Panc1 (cell line): ENCODE measurements at regions not wholly inside any gene's neighbourhood (a gene's known extent, or its start where the extent isn't known, plus 50 kb on each side); places are given as distances from the start of the nearest gene placed in this dataset.

Experiments
- ATAC-seq: fragments of 200-7000 bp; cut with Tn5 transposase; 2 replicates; pipeline ENCODE4 v1.9.1; 2020; ENCODE audit warnings: mild to moderate bottlenecking, moderate library complexity
- BruUV-seq: library from RNA; stranded (reverse); fragments of 400-500 nt; replicated peaks from 2 replicates; lab custom pipeline; 2021; lab: Mats Ljungman, UMichigan
- CTCF ChIA-PET: fragments of 300-600 bp; sonication (Branson Sonifier 250); formaldehyde crosslinking; loops from one replicate; lab custom pipeline; 2022; ENCODE audit warnings: antibody characterized with exemption; lab: Charles Lee
- POLR2A ChIA-PET: fragments of 300-600 bp; sonication (Branson Sonifier 250); formaldehyde crosslinking; loops from one replicate; lab custom pipeline; 2022; ENCODE audit warnings: antibody characterized with exemption; lab: Charles Lee
- DNase-seq: peaks from one replicate; pipeline ENCODE4 v3.0.0-alpha.2; 2010; ENCODE audit warnings: low read depth, low spot score
- H3K27ac ChIP-seq: 2 replicates; pipeline ENCODE4 v1.5.1; 2011; ENCODE audit warnings: mild to moderate bottlenecking, low read length, inconsistent platforms
- H3K27me3 ChIP-seq: fragments of 200-500 bp; sonication (Bioruptor generic); 2 replicates; pipeline ENCODE4 v1.6.0; 2014; ENCODE audit warnings: low read length, inconsistent platforms; ENCODE audit not compliant: control insufficient read depth, insufficient read depth
- H3K36me3 ChIP-seq: fragments of 200-500 bp; sonication (Bioruptor generic); 2 replicates; pipeline ENCODE4 v1.5.1; 2014; ENCODE audit warnings: inconsistent platforms, mild to moderate bottlenecking, low read length, moderate library complexity; ENCODE audit not compliant: control insufficient read depth, insufficient read depth
- H3K4me1 ChIP-seq: 2 replicates; pipeline ENCODE4 v1.5.1; 2011; ENCODE audit warnings: inconsistent platforms, mild to moderate bottlenecking, low read length, moderate library complexity; ENCODE audit not compliant: control insufficient read depth, insufficient read depth
- H3K4me3 ChIP-seq, 2 experiments: 2 replicates each; pipeline ENCODE4 v1.5.1; 2011 to 2012; ENCODE audit warnings: low read depth in 2 of 2, low read length in 2 of 2, mild to moderate bottlenecking in 2 of 2, inconsistent platforms in 1 of 2, moderate library complexity in 1 of 2
- H3K9me3 ChIP-seq: fragments of 200-500 bp; sonication (Bioruptor generic); 2 replicates; pipeline ENCODE4 v1.5.1; 2014; ENCODE audit warnings: low read depth, mild to moderate bottlenecking, inconsistent platforms, low read length, moderate library complexity; ENCODE audit not compliant: control insufficient read depth, insufficient read depth
- POLR2AphosphoS5 ChIP-seq: IDR thresholded peaks from 2 replicates; pipeline ENCODE4 v1.6.1; 2012; ENCODE audit warnings: mild to moderate bottlenecking, low read depth, low read length, moderate library complexity
- SIN3A ChIP-seq: IDR thresholded peaks from 2 replicates; pipeline ENCODE4 v1.6.1; 2012; ENCODE audit warnings: low read depth, mild to moderate bottlenecking, low read length, moderate library complexity, borderline replicate concordance; ENCODE audit not compliant: insufficient read depth
- TCF7L2 ChIP-seq: IDR thresholded peaks from 2 replicates; pipeline ENCODE4 v1.6.1; 2011; ENCODE audit warnings: mild to moderate bottlenecking, low read depth, low read length, inconsistent platforms
- in situ Hi-C: cut with HindIII; loops from 2 replicates; pipeline ENCODE4 v1.10.0; 2016; ENCODE audit warnings: low sequenced_read_pairs, low pct_unique_long_range_greater_than_20kb
- intact Hi-C: fragments of 100-400 bp; cut with micrococcal nuclease; formaldehyde crosslinking; loops from one replicate; pipeline ENCODE4 v1.10.0; 2022; ENCODE audit not compliant: unreplicated experiment
- TF ChIP-seq, protein P1 (sequence below), 2 experiments: IDR thresholded peaks; 2 replicates each; pipeline ENCODE4 v1.6.1; 2011 to 2012; ENCODE audit warnings: low read depth in 2 of 2, control low read depth in 1 of 2, low read length in 1 of 2, mild to moderate bottlenecking in 1 of 2, moderate library complexity in 1 of 2; ENCODE audit not compliant: insufficient read depth in 1 of 2
- TF ChIP-seq, protein P2 (sequence below): fragments of 450-650 bp; IDR thresholded peaks from 2 replicates; pipeline ENCODE4 v1.5.1; 2017; ENCODE audit warnings: mild to moderate bottlenecking

DNA sequence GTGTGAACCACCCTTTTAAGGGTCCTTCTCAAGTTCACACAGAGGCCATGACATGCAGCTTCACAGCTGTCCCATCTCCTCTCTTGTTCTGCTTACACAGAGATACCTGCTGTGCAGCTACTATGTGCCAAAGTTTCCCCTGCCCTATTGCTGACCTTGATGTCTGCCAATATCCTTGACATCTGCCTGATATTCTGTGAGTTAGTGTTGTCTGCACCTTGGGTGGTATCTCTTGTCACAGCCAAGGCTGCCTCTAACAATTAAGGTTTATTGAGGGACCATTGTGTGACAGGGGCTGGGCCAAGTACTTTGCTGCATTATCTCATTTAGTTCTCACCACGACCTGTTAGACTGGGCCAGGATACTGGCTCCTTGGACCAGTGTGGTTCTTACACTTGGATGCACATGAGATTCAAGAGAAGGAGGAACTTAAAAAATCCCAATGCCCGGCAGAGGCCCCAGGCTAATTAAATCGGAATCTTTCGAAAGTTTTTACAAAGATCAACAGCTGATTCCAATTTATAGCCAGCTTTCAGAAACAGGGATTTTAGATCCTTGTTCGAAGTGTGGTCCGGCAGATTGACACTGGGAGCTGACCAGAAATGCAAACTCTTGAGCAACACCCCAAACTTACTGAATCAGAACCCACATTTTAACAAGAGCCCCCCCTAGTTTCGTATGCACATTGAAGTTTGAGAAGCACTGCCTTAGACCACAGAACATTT is 178.6 kb downstream of the SATB1 start:
- CTCF ChIA-PET: no interaction called here
- BruUV-seq: no TSS peak

DNA sequence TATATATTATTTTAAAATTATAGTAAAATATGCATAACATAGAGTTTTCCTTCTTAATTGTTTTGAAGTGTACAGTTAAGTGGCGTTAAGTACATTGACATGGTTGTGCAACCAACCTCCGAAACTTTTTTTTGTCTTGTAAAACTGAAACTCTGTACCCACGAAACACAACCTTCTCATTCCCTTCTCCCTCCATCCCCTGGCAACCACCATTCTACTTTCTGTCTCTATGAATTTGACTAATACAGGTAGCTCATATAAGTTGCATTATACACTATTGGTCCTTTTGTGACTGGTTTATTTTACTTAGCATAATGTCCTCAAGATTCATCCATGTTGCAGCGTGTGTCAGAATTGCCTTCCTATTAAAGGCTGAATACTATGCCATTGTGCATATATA is 179.4 kb downstream of the SATB1 start:
- Histone ChIP-seq H3K4me1 (no peaks in the 10 kb centered on the region), H3K9me3 (no peaks in the 10 kb centered on the region), H3K36me3 (no peaks in the 10 kb centered on the region), H3K4me3 (no peak overlapping the region), H3K27me3 (no peaks in the 10 kb centered on the region), H3K27ac (no peak overlapping the region)
- intact Hi-C loops: no loop called here
- ATAC-seq: no peak
- no TSS peak for BruUV-seq
- POLR2A ChIA-PET: no interaction called here
- in situ Hi-C loops: no loop called here
- TF ChIP-seq, protein P1, sequence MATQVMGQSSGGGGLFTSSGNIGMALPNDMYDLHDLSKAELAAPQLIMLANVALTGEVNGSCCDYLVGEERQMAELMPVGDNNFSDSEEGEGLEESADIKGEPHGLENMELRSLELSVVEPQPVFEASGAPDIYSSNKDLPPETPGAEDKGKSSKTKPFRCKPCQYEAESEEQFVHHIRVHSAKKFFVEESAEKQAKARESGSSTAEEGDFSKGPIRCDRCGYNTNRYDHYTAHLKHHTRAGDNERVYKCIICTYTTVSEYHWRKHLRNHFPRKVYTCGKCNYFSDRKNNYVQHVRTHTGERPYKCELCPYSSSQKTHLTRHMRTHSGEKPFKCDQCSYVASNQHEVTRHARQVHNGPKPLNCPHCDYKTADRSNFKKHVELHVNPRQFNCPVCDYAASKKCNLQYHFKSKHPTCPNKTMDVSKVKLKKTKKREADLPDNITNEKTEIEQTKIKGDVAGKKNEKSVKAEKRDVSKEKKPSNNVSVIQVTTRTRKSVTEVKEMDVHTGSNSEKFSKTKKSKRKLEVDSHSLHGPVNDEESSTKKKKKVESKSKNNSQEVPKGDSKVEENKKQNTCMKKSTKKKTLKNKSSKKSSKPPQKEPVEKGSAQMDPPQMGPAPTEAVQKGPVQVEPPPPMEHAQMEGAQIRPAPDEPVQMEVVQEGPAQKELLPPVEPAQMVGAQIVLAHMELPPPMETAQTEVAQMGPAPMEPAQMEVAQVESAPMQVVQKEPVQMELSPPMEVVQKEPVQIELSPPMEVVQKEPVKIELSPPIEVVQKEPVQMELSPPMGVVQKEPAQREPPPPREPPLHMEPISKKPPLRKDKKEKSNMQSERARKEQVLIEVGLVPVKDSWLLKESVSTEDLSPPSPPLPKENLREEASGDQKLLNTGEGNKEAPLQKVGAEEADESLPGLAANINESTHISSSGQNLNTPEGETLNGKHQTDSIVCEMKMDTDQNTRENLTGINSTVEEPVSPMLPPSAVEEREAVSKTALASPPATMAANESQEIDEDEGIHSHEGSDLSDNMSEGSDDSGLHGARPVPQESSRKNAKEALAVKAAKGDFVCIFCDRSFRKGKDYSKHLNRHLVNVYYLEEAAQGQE (IDR thresholded peaks at IDR 0.05; ENCODE audit: insufficient read depth in 1 of 2, low read depth in 2 of 2, low read length in 1 of 2): no peak
- TF ChIP-seq, protein P2, sequence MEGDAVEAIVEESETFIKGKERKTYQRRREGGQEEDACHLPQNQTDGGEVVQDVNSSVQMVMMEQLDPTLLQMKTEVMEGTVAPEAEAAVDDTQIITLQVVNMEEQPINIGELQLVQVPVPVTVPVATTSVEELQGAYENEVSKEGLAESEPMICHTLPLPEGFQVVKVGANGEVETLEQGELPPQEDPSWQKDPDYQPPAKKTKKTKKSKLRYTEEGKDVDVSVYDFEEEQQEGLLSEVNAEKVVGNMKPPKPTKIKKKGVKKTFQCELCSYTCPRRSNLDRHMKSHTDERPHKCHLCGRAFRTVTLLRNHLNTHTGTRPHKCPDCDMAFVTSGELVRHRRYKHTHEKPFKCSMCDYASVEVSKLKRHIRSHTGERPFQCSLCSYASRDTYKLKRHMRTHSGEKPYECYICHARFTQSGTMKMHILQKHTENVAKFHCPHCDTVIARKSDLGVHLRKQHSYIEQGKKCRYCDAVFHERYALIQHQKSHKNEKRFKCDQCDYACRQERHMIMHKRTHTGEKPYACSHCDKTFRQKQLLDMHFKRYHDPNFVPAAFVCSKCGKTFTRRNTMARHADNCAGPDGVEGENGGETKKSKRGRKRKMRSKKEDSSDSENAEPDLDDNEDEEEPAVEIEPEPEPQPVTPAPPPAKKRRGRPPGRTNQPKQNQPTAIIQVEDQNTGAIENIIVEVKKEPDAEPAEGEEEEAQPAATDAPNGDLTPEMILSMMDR: no peak
- TF ChIP-seq POLR2AphosphoS5 (no peak), TCF7L2 (no peak), SIN3A (no peak)
- CTCF ChIA-PET: no interaction called here
- DNase-seq: no peak

More for the DNA sequence above, 178.6 kb downstream of the SATB1 start:
- ATAC-seq: no peak
- Histone ChIP-seq H3K4me1 (no peaks in the 10 kb centered on the region), H3K9me3 (no peaks in the 10 kb centered on the region), H3K36me3 (no peaks in the 10 kb centered on the region), H3K4me3 (no peak overlapping the region), H3K27me3 (no peaks in the 10 kb centered on the region), H3K27ac (no peak overlapping the region)
- TF ChIP-seq SIN3A (no peak), POLR2AphosphoS5 (no peak), TCF7L2 (no peak)
- TF ChIP-seq, protein P1 (IDR thresholded peaks at IDR 0.05; ENCODE audit: insufficient read depth in 1 of 2, low read depth in 2 of 2, low read length in 1 of 2): no peak
- TF ChIP-seq, protein P2: no peak
- DNase-seq: no peak
- intact Hi-C loops: no loop called here
- POLR2A ChIA-PET: no interaction called here
- in situ Hi-C loops: no loop called here
